MCF 10A (cell line): ENCODE measurements at regions not wholly inside any gene's neighbourhood (a gene's known extent, or its start where the extent isn't known, plus 50 kb on each side); places are given as distances from the start of the nearest gene placed in this dataset.

Experiments
- BruUV-seq: library from RNA; stranded (reverse); fragments of 400-500 nt; replicated peaks from 2 replicates; lab custom pipeline; 2021; lab: Mats Ljungman, UMichigan
- CTCF ChIA-PET: fragments of 300-600 bp; sonication (Branson Sonifier 250); formaldehyde crosslinking; extraction: SDS; loops from one replicate; lab custom pipeline; 2021; ENCODE audit warnings: antibody characterized with exemption, inconsistent platforms; lab: Yijun Ruan, JAX
- POLR2A ChIA-PET: fragments of 300-600, 350-650 bp; sonication (Branson Sonifier 250); formaldehyde crosslinking; extraction: SDS; loops from one replicate; lab custom pipeline; 2020; ENCODE audit warnings: antibody characterized with exemption, inconsistent platforms; lab: Yijun Ruan, JAX
- DNase-seq: peaks from one replicate; pipeline ENCODE4 v3.0.0-alpha.2; 2018; ENCODE audit not compliant: unreplicated experiment
- H3K27ac Mint-ChIP-seq: one replicate; pipeline ENCODE4 v1.8.0; 2022; ENCODE audit warnings: mild to moderate bottlenecking, low read depth, mixed read lengths; ENCODE audit not compliant: unreplicated experiment
- H3K27me3 Mint-ChIP-seq: one replicate; pipeline ENCODE4 v1.8.0; 2022; ENCODE audit warnings: mixed read lengths; ENCODE audit not compliant: insufficient read depth, unreplicated experiment
- H3K36me3 Mint-ChIP-seq: one replicate; pipeline ENCODE4 v1.8.0; 2022; ENCODE audit warnings: mild to moderate bottlenecking, moderate library complexity, mixed read lengths; ENCODE audit not compliant: insufficient read depth, unreplicated experiment
- H3K4me1 Mint-ChIP-seq: one replicate; pipeline ENCODE4 v1.8.0; 2022; ENCODE audit warnings: mixed read lengths; ENCODE audit not compliant: insufficient read depth, unreplicated experiment
- H3K4me3 Mint-ChIP-seq: one replicate; pipeline ENCODE4 v1.8.0; 2022; ENCODE audit warnings: mild to moderate bottlenecking, moderate library complexity, mixed read lengths; ENCODE audit not compliant: unreplicated experiment
- H3K9me3 Mint-ChIP-seq: one replicate; pipeline ENCODE4 v1.8.0; 2022; ENCODE audit warnings: mixed read lengths; ENCODE audit not compliant: unreplicated experiment
- intact Hi-C: fragments of 100-400 bp; cut with micrococcal nuclease; formaldehyde crosslinking; loops from 2 replicates; pipeline ENCODE4 v1.14.1; 2022
- TF ChIP-seq, protein P1 (sequence below): fragments of 200-600 bp; IDR thresholded peaks from one replicate; pipeline ENCODE4 v1.8.0; 2022; ENCODE audit warnings: antibody characterized with exemption, mild to moderate bottlenecking; ENCODE audit not compliant: unreplicated experiment

DNA sequence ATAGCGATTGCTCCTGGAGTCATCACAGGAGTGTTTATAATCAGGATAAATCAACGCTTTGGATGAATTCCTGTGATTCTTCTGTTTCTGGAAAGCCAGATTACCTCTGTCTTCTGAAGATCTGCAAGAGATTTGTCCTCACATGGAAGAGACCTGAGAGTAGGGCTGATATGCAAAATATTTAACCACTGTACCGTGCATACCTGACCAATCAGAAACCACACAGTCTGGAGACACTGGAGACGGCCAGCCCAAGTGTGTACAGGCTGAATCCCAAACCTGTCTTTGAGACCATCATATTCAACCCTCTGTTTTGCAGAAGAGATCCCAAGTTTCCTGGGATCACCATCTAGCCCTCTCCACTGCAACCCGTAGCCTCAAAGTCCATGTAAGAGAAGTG is 50.4 kb upstream of the WT1 start:
- POLR2A ChIA-PET, result no interaction called here
- no peak overlapping the region for H3K27ac Mint-ChIP-seq
- H3K27me3 Mint-ChIP-seq, result no peaks in the 10 kb centered on the region
- intact Hi-C loops, result no loop called here
- CTCF ChIA-PET, result no interaction called here
- BruUV-seq, result no TSS peak
- H3K9me3 Mint-ChIP-seq, result peaks cover 7% of the 10 kb centered on the region
- no peak overlapping the region for H3K4me3 Mint-ChIP-seq
- no peaks in the 10 kb centered on the region for H3K4me1 Mint-ChIP-seq
- TF ChIP-seq, protein P1, sequence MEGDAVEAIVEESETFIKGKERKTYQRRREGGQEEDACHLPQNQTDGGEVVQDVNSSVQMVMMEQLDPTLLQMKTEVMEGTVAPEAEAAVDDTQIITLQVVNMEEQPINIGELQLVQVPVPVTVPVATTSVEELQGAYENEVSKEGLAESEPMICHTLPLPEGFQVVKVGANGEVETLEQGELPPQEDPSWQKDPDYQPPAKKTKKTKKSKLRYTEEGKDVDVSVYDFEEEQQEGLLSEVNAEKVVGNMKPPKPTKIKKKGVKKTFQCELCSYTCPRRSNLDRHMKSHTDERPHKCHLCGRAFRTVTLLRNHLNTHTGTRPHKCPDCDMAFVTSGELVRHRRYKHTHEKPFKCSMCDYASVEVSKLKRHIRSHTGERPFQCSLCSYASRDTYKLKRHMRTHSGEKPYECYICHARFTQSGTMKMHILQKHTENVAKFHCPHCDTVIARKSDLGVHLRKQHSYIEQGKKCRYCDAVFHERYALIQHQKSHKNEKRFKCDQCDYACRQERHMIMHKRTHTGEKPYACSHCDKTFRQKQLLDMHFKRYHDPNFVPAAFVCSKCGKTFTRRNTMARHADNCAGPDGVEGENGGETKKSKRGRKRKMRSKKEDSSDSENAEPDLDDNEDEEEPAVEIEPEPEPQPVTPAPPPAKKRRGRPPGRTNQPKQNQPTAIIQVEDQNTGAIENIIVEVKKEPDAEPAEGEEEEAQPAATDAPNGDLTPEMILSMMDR, result no peak
- DNase-seq, result no peak
- H3K36me3 Mint-ChIP-seq, result no peaks in the 10 kb centered on the region
